PC-9 (cell line): ENCODE measurements at regions not wholly inside any gene's neighbourhood (a gene's known extent, or its start where the extent isn't known, plus 50 kb on each side); places are given as distances from the start of the nearest gene placed in this dataset.

ENCODE experiments used
- BruUV-seq: library from RNA; stranded (reverse); fragments of 400-500 nt; replicated peaks from 2 replicates; lab custom pipeline; 2021; lab: Mats Ljungman, UMichigan
- CTCF ChIA-PET: fragments of 300-600 bp; sonication (Branson Sonifier 250); formaldehyde crosslinking; loops from one replicate; lab custom pipeline; 2022; ENCODE audit warnings: antibody characterized with exemption; lab: Charles Lee
- POLR2A ChIA-PET: fragments of 300-600 bp; sonication (Branson Sonifier 250); formaldehyde crosslinking; loops from one replicate; lab custom pipeline; 2022; ENCODE audit warnings: antibody characterized with exemption; ENCODE audit not compliant: unreplicated experiment; lab: Charles Lee
- DNase-seq, 2 experiments: peaks; one replicate each; pipeline versions ENCODE4 v3.0.0 to v3.0.0-alpha.2; 2015 to 2022; ENCODE audit warnings: mixed read lengths in 1 of 2
- H2AFZ ChIP-seq: fragments of 200-600 bp; sonication (generic); 2 replicates; pipeline ENCODE4 v1.8.1; 2017; ENCODE audit warnings: antibody characterized with exemption
- H3F3A ChIP-seq: fragments of 200-600 bp; sonication (generic); 2 replicates; pipeline ENCODE4 v1.8.1; 2017; ENCODE audit warnings: antibody characterized with exemption, mild to moderate bottlenecking, low read depth; ENCODE audit not compliant: insufficient read depth
- H3K27ac ChIP-seq: fragments of 200-600 bp; sonication (generic); 2 replicates; pipeline ENCODE4 v1.6.1; 2016; ENCODE audit warnings: mixed run types
- H3K27me3 ChIP-seq: fragments of 200-600 bp; sonication (generic); 2 replicates; pipeline ENCODE4 v1.6.1; 2016; ENCODE audit warnings: low read depth, mixed run types; ENCODE audit not compliant: insufficient read depth
- H3K36me3 ChIP-seq: fragments of 200-600 bp; sonication (generic); 2 replicates; pipeline ENCODE4 v1.6.1; 2016; ENCODE audit warnings: low read depth, mixed run types
- H3K4me1 ChIP-seq: fragments of 200-600 bp; sonication (generic); replicated peaks from 2 replicates; pipeline ENCODE4 v1.6.1; 2016; ENCODE audit warnings: mixed run types; ENCODE audit not compliant: insufficient read depth
- H3K4me2 ChIP-seq: fragments of 200-600 bp; sonication (generic); 2 replicates; pipeline ENCODE4 v1.6.1; 2017; ENCODE audit warnings: mixed run types
- H3K4me3 ChIP-seq: fragments of 200-600 bp; sonication (generic); 2 replicates; pipeline ENCODE4 v1.6.1; 2016; ENCODE audit warnings: mixed run types
- H3K79me2 ChIP-seq: fragments of 200-600 bp; sonication (generic); 2 replicates; pipeline ENCODE4 v1.6.1; 2017; ENCODE audit warnings: low read depth, mixed run types
- H3K9me2 ChIP-seq: fragments of 200-600 bp; sonication (generic); 2 replicates; pipeline ENCODE4 v1.8.1; 2017; ENCODE audit warnings: mild to moderate bottlenecking; ENCODE audit not compliant: insufficient read depth
- H3K9me3 ChIP-seq: fragments of 200-600 bp; sonication (generic); 2 replicates; pipeline ENCODE4 v1.8.1; 2016; ENCODE audit warnings: low read depth; ENCODE audit not compliant: insufficient read depth
- H4K20me1 ChIP-seq: fragments of 200-600 bp; sonication (generic); 2 replicates; pipeline ENCODE4 v1.8.1; 2017; ENCODE audit not compliant: insufficient read depth
- EZH2 ChIP-seq: fragments of 200-600 bp; sonication (generic); IDR thresholded peaks from 2 replicates; pipeline ENCODE4 v1.8.0; 2017; ENCODE audit warnings: antibody characterized with exemption, low read depth
- intact Hi-C: fragments of 100-400 bp; cut with micrococcal nuclease; formaldehyde crosslinking; loops from one replicate; pipeline ENCODE4 v1.10.0; 2022; ENCODE audit not compliant: unreplicated experiment
- TF ChIP-seq, protein P1 (sequence below): fragments of 200-600 bp; sonication (generic); conservative IDR thresholded peaks from 2 replicates; pipeline ENCODE4 v1.6.1; 2017; ENCODE audit warnings: mixed run types, antibody characterized with exemption, mild to moderate bottlenecking, moderate library complexity

- Histone ChIP-seq H2AFZ (no peak overlapping the region), H3K4me2 (no peak overlapping the region), H3K27ac (no peak overlapping the region), H3K36me3 (no peaks in the 10 kb centered on the region), H3K9me2 (no peaks in the 10 kb centered on the region), H3K27me3 (no peaks in the 10 kb centered on the region), H3K4me1 (peaks cover 21% of the 10 kb centered on the region), H3F3A (no peaks in the 10 kb centered on the region; the same call in 1 of the 2 replicates), H4K20me1 (no peaks in the 10 kb centered on the region), H3K79me2 (no peaks in the 10 kb centered on the region), H3K4me3 (no peak overlapping the region), H3K9me3 (no peaks in the 10 kb centered on the region)
- BruUV-seq: no TSS peak
- POLR2A ChIA-PET: no interaction called here
- no peak for DNase-seq
- CTCF ChIA-PET: no interaction called here
- TF ChIP-seq EZH2: no peak
- TF ChIP-seq, protein P1, sequence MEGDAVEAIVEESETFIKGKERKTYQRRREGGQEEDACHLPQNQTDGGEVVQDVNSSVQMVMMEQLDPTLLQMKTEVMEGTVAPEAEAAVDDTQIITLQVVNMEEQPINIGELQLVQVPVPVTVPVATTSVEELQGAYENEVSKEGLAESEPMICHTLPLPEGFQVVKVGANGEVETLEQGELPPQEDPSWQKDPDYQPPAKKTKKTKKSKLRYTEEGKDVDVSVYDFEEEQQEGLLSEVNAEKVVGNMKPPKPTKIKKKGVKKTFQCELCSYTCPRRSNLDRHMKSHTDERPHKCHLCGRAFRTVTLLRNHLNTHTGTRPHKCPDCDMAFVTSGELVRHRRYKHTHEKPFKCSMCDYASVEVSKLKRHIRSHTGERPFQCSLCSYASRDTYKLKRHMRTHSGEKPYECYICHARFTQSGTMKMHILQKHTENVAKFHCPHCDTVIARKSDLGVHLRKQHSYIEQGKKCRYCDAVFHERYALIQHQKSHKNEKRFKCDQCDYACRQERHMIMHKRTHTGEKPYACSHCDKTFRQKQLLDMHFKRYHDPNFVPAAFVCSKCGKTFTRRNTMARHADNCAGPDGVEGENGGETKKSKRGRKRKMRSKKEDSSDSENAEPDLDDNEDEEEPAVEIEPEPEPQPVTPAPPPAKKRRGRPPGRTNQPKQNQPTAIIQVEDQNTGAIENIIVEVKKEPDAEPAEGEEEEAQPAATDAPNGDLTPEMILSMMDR: no peak
- intact Hi-C loops: no loop called here
Observed at GRCh38 chr7:135858851-135859250, 110.2 kb upstream of the FAM180A start.

GRCh38 chr7:135858379-135858778, 109.8 kb upstream of the FAM180A start:
- Histone ChIP-seq H3K9me3 (no peaks in the 10 kb centered on the region), H3K4me3 (no peak overlapping the region), H3K27me3 (no peaks in the 10 kb centered on the region), H3F3A (no peaks in the 10 kb centered on the region; the same call in 1 of the 2 replicates), H2AFZ (no peak overlapping the region), H3K36me3 (no peaks in the 10 kb centered on the region), H3K27ac (no peak overlapping the region), H3K4me2 (no peak overlapping the region), H3K9me2 (no peaks in the 10 kb centered on the region), H3K79me2 (no peaks in the 10 kb centered on the region), H4K20me1 (no peaks in the 10 kb centered on the region), H3K4me1 (peaks cover 26% of the 10 kb centered on the region)
- intact Hi-C loops: no loop called here
- ChIA-PET CTCF (no interaction called here), POLR2A (no interaction called here)
- DNase-seq: no peak
- no peak for TF ChIP-seq EZH2
- TF ChIP-seq, protein P1: no peak
- no TSS peak for BruUV-seq

- Histone ChIP-seq H3F3A (no peaks in the 10 kb centered on the region; the same call in 1 of the 2 replicates), H2AFZ (no peak overlapping the region), H3K27me3 (no peaks in the 10 kb centered on the region), H3K79me2 (no peaks in the 10 kb centered on the region), H3K9me2 (no peaks in the 10 kb centered on the region), H3K36me3 (no peaks in the 10 kb centered on the region), H3K4me2 (no peak overlapping the region), H3K4me1 (peaks cover 30% of the 10 kb centered on the region), H3K27ac (no peak overlapping the region), H3K4me3 (no peak overlapping the region), H3K9me3 (no peaks in the 10 kb centered on the region), H4K20me1 (no peaks in the 10 kb centered on the region)
- ChIA-PET POLR2A (no interaction called here), CTCF (no interaction called here)
- intact Hi-C loops: no loop called here
- TF ChIP-seq EZH2: no peak
- TF ChIP-seq, protein P1: no peak
- DNase-seq: no peak
- no TSS peak for BruUV-seq
Observed at GRCh38 chr7:135857519-135858274, 109.1 kb upstream of the FAM180A start.
